ENCODE measurements at regions not wholly inside any gene's neighbourhood (a gene's known extent, or its start where the extent isn't known, plus 50 kb on each side); places are given as distances from the start of the nearest gene placed in this dataset.

DNA sequence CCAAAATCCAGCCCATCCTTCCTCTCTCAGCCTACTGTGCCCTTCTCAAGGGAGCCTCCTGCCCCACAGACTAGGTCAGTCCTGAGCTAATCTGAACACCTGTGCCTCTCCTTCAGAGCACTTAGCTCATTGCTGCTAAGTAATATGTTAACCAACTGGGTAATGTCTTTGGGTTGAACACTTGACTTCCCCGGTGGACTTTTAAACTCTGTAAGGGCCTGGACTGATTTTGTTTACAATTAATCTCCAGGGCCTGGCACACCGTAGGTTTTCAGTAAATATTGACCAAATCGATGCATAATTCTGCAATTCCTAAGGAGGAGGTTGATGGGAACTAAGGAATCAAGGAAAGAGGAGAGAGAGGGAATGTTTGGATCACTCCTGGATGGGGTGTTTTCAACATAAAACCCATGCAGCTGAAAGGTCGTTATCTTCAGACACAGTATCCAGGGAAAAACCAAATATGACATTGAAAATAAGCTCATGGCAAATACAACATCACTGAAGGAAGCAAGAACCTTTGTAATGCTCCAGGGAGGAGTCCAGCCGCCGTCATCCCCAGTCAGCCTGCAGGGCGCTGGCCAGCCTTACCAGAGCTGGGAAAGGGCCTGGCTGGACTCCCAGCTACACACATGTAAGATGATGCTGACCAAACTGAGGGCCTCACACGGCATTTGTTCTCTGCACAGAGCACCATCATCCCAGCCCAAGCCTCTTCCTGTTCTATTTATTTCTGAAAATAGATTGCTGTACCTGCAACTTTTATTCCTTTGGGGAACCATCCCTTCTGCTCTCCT is 166.3 kb downstream of the C5orf15 start:
- TF ChIP-seq TCF7L2 (IDR thresholded peaks at IDR 0.05; ENCODE audit: low read depth, low read length) (no peak), SIN3A (IDR thresholded peaks at IDR 0.05; ENCODE audit: borderline replicate concordance, insufficient read depth, low read depth, low read length) (no peak), POLR2AphosphoS5 (IDR thresholded peaks at IDR 0.05; ENCODE audit: low read depth, low read length) (no peak)
- TF ChIP-seq, protein P1, sequence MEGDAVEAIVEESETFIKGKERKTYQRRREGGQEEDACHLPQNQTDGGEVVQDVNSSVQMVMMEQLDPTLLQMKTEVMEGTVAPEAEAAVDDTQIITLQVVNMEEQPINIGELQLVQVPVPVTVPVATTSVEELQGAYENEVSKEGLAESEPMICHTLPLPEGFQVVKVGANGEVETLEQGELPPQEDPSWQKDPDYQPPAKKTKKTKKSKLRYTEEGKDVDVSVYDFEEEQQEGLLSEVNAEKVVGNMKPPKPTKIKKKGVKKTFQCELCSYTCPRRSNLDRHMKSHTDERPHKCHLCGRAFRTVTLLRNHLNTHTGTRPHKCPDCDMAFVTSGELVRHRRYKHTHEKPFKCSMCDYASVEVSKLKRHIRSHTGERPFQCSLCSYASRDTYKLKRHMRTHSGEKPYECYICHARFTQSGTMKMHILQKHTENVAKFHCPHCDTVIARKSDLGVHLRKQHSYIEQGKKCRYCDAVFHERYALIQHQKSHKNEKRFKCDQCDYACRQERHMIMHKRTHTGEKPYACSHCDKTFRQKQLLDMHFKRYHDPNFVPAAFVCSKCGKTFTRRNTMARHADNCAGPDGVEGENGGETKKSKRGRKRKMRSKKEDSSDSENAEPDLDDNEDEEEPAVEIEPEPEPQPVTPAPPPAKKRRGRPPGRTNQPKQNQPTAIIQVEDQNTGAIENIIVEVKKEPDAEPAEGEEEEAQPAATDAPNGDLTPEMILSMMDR (IDR thresholded peaks at IDR 0.05), result no peak
- TF ChIP-seq, protein P2, sequence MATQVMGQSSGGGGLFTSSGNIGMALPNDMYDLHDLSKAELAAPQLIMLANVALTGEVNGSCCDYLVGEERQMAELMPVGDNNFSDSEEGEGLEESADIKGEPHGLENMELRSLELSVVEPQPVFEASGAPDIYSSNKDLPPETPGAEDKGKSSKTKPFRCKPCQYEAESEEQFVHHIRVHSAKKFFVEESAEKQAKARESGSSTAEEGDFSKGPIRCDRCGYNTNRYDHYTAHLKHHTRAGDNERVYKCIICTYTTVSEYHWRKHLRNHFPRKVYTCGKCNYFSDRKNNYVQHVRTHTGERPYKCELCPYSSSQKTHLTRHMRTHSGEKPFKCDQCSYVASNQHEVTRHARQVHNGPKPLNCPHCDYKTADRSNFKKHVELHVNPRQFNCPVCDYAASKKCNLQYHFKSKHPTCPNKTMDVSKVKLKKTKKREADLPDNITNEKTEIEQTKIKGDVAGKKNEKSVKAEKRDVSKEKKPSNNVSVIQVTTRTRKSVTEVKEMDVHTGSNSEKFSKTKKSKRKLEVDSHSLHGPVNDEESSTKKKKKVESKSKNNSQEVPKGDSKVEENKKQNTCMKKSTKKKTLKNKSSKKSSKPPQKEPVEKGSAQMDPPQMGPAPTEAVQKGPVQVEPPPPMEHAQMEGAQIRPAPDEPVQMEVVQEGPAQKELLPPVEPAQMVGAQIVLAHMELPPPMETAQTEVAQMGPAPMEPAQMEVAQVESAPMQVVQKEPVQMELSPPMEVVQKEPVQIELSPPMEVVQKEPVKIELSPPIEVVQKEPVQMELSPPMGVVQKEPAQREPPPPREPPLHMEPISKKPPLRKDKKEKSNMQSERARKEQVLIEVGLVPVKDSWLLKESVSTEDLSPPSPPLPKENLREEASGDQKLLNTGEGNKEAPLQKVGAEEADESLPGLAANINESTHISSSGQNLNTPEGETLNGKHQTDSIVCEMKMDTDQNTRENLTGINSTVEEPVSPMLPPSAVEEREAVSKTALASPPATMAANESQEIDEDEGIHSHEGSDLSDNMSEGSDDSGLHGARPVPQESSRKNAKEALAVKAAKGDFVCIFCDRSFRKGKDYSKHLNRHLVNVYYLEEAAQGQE (IDR thresholded peaks at IDR 0.05; ENCODE audit: insufficient read depth in 1 of 2, low read depth in 2 of 2, low read length in 1 of 2), result no peak
- Histone ChIP-seq H3K27me3 (ENCODE audit: control insufficient read depth, insufficient read depth, low read length) (peaks cover 6% of the 10 kb centered on the region), H3K4me1 (ENCODE audit: control insufficient read depth, insufficient read depth, low read length) (no peaks in the 10 kb centered on the region), H3K4me3 (ENCODE audit: low read depth in 2 of 2, low read length in 2 of 2) (no peak overlapping the region), H3K36me3 (ENCODE audit: control insufficient read depth, insufficient read depth, low read length) (no peaks in the 10 kb centered on the region), H3K9me3 (ENCODE audit: control insufficient read depth, insufficient read depth, low read depth, low read length) (no peaks in the 10 kb centered on the region), H3K27ac (ENCODE audit: low read length) (no peak overlapping the region)
- DNase-seq (ENCODE audit: low read depth, low spot score), result no peak
- POLR2A ChIA-PET, result no interaction called here
- intact Hi-C loops (cut with micrococcal nuclease; ENCODE audit: unreplicated experiment), result no loop called here
- no peak for ATAC-seq
- CTCF ChIA-PET, result interaction anchor here (0.6 kb wide), 1 partner anchor 606 kb away, joined by 5 read pairs; no protein-coding TSS in a partner anchor
- no TSS peak for BruUV-seq (replicated peaks)
- in situ Hi-C loops (cut with HindIII; ENCODE audit: low pct_unique_long_range_greater_than_20kb, low sequenced_read_pairs), result no loop called here

DNA sequence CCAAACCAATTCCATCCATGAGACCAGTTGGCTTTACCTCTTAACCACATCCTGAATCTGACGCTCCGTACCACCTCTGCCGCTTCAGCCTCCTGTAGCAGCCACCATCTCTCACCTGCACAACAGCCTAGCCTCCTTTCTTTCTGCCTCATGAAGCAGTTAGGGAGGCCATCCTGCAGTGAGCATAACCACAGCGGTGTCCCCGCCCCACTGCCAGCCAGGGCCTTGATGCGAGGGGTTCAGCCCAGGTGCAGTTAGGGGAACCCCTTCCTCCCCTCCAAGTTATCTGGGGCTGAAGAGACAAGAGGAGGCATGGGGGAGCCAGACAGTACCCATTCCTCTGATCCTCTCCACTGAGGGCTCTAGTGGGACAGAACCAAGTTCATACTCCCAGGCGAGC is 167.0 kb downstream of the C5orf15 start:
- Histone ChIP-seq H3K9me3 (ENCODE audit: control insufficient read depth, insufficient read depth, low read depth, low read length) (no peaks in the 10 kb centered on the region), H3K36me3 (ENCODE audit: control insufficient read depth, insufficient read depth, low read length) (no peaks in the 10 kb centered on the region), H3K27me3 (ENCODE audit: control insufficient read depth, insufficient read depth, low read length) (peaks cover 4% of the 10 kb centered on the region), H3K4me3 (ENCODE audit: low read depth in 2 of 2, low read length in 2 of 2) (no peak overlapping the region), H3K4me1 (ENCODE audit: control insufficient read depth, insufficient read depth, low read length) (no peaks in the 10 kb centered on the region), H3K27ac (ENCODE audit: low read length) (no peak overlapping the region)
- CTCF ChIA-PET, result no interaction called here
- intact Hi-C loops (cut with micrococcal nuclease; ENCODE audit: unreplicated experiment) (no loop called here), in situ Hi-C loops (cut with HindIII; ENCODE audit: low pct_unique_long_range_greater_than_20kb, low sequenced_read_pairs) (no loop called here)
- ATAC-seq (no peak), DNase-seq (ENCODE audit: low read depth, low spot score) (no peak)
- POLR2A ChIA-PET, result no interaction called here
- TF ChIP-seq SIN3A (IDR thresholded peaks at IDR 0.05; ENCODE audit: borderline replicate concordance, insufficient read depth, low read depth, low read length) (no peak), POLR2AphosphoS5 (IDR thresholded peaks at IDR 0.05; ENCODE audit: low read depth, low read length) (no peak)
- TF ChIP-seq, protein P1 (IDR thresholded peaks at IDR 0.05), result no peak
- no TSS peak for BruUV-seq (replicated peaks)

Data from Panc1 (cell line).